GF-D8 (cell line): ENCODE measurements at regions not wholly inside any gene's neighbourhood (a gene's known extent, or its start where the extent isn't known, plus 50 kb on each side); places are given as distances from the start of the nearest gene placed in this dataset.

Experiments
- DNase-seq: peaks from one replicate; lab custom pipeline; 2025; lab: John Stamatoyannopoulos, UW

- DNase-seq: no peak
Observed at GRCh38 chr18:22114526-22115321, 54.7 kb upstream of the GATA6 start.

- no peak for DNase-seq
Observed at GRCh38 chr18:22115573-22115972, 53.8 kb upstream of the GATA6 start.
